ENCODE measurements at regions not wholly inside any gene's neighbourhood (a gene's known extent, or its start where the extent isn't known, plus 50 kb on each side); places are given as distances from the start of the nearest gene placed in this dataset.

- Histone ChIP-seq H2BK20ac (ENCODE audit: low read depth, low read length) (no peak overlapping the region), H3K56ac (ENCODE audit: extremely low read depth, insufficient read depth, low read length) (no peak overlapping the region), H3K14ac (replicated peaks; ENCODE audit: low read depth, low read length) (no peak overlapping the region), H3K9me3 (ENCODE audit: control insufficient read depth, insufficient read depth, low read length) (no peaks in the 10 kb centered on the region), H3K36me3 (ENCODE audit: control insufficient read depth, insufficient read depth, low read length) (no peaks in the 10 kb centered on the region), H4K8ac (ENCODE audit: low read depth in 2 of 2, low read length in 2 of 2) (no peak overlapping the region), H4K5ac (ENCODE audit: low read depth, low read length) (no peak overlapping the region), H4K91ac (ENCODE audit: insufficient read depth, low read depth, low read length) (no peak overlapping the region), H4K20me1 (ENCODE audit: insufficient read depth, low read length) (no peaks in the 10 kb centered on the region), H3K9ac (ENCODE audit: low read depth, low read length) (no peak overlapping the region), H2BK15ac (ENCODE audit: low read depth, low read length) (no peak overlapping the region), H2AK9ac (replicated peaks; ENCODE audit: low read depth, low read length, poor library complexity) (no peak overlapping the region), H2AK5ac (ENCODE audit: low read depth, low read length) (no peak overlapping the region), H2AFZ (replicated peaks; ENCODE audit: low read length, poor library complexity) (no peak overlapping the region), H3K79me1 (ENCODE audit: low read depth in 1 of 2, low read length in 2 of 2) (no peaks in the 10 kb centered on the region), H3K4me3 (ENCODE audit: insufficient read depth, low read depth, low read length) (no peak overlapping the region), H2BK5ac (ENCODE audit: low read depth, low read length, poor library complexity, severe bottlenecking) (no peak overlapping the region), H3K27ac (ENCODE audit: insufficient read depth, low read length) (no peak overlapping the region), H3K4me2 (ENCODE audit: low read depth, low read length) (no peak overlapping the region), H3K9me1 (ENCODE audit: insufficient read depth, low read length) (no peaks in the 10 kb centered on the region), H3K27me3 (ENCODE audit: control insufficient read depth, insufficient read depth, low read length) (no peaks in the 10 kb centered on the region), H3K4me1 (ENCODE audit: control insufficient read depth, insufficient read depth, low read length) (no peaks in the 10 kb centered on the region), H3K18ac (ENCODE audit: low read depth, low read length) (no peak overlapping the region), H2BK120ac (ENCODE audit: low read depth, low read length) (no peak overlapping the region), H3K4ac (ENCODE audit: low read depth, low read length) (no peak overlapping the region), H3K23ac (ENCODE audit: low read depth, low read length) (no peak overlapping the region)
- ATAC-seq (ENCODE audit: low read depth): peak; percentile 84
- peak; percentile 30 for DNase-seq
- ChIA-PET POLR2A (ENCODE audit: unreplicated experiment) (no interaction called here), CTCF (interaction anchor here (0.6 to 0.7 kb wide), 2 partner anchors 290 to 516 kb away, joined by 3 read pairs; no protein-coding TSS in a partner anchor)
- no CpG with 5 or more reads among the region's 9 CpGs for WGBS, 2 experiments (ENCODE audit: extremely low coverage in 2 of 2, insufficient read length in 1 of 2)
- in situ Hi-C loops (cut with MboI; ENCODE audit: low sequenced_read_pairs) (loop anchor here (5.0 to 10.0 kb wide), 2 partner anchors 514 to 601 kb away; no protein-coding TSS in a partner anchor), intact Hi-C loops (cut with micrococcal nuclease) (loop anchor here (1.0 to 10.0 kb wide), 4 partner anchors 26 to 609 kb away; no protein-coding TSS in a partner anchor), dilution Hi-C loops (cut with HindIII; ENCODE audit: low sequenced_read_pairs, unreplicated experiment) (no loop called here)
- BruUV-seq (replicated peaks): no TSS peak
- TF ChIP-seq RCOR1 (IDR thresholded peaks at IDR 0.05; ENCODE audit: insufficient replicate concordance, low read length) (no peak), RAD21 (IDR thresholded peaks at IDR 0.05; ENCODE audit: low read length) (peak; percentile 80), BHLHE40 (IDR thresholded peaks at IDR 0.05; ENCODE audit: low read depth, low read length) (no peak), MXI1 (IDR thresholded peaks at IDR 0.05; ENCODE audit: borderline replicate concordance, low read depth, low read length) (no peak), CTCF (conservative IDR thresholded peaks at IDR 0.05; ENCODE audit: low read depth, low read length) (peak; percentile 82), SMC3 (IDR thresholded peaks at IDR 0.05; ENCODE audit: low read depth, low read length) (peak; percentile 67), MAFK (IDR thresholded peaks at IDR 0.05; ENCODE audit: low read depth, low read length) (no peak), CEBPB (IDR thresholded peaks at IDR 0.05; ENCODE audit: low read depth, low read length) (no peak), CHD1 (IDR thresholded peaks at IDR 0.05; ENCODE audit: low read depth, low read length) (no peak)
Measured at GRCh38 chr5:174935854-174936474, 211.6 kb downstream of the MSX2 start.
